Astrocyte (in vitro differentiated cells and primary cell): ENCODE measurements at regions not wholly inside any gene's neighbourhood (a gene's known extent, or its start where the extent isn't known, plus 50 kb on each side); places are given as distances from the start of the nearest gene placed in this dataset.

Experiments
- CTCF ChIP-seq: IDR thresholded peaks from 2 replicates; pipeline ENCODE4 v1.5.1; 2011; ENCODE audit warnings: low read depth, mild to moderate bottlenecking, inconsistent platforms, low read length, moderate library complexity; ENCODE audit not compliant: insufficient read depth
- EZH2 ChIP-seq: IDR thresholded peaks from 2 replicates; pipeline ENCODE4 v1.6.1; 2012; ENCODE audit warnings: mild to moderate bottlenecking, low read length, inconsistent platforms; ENCODE audit not compliant: insufficient read depth

GRCh38 chr9:28720746-28721145 is 1147.5 kb upstream of the C9orf72 start:
- TF ChIP-seq EZH2 (no peak), CTCF (no peak)
